Naive thymus-derived CD8-positive, alpha-beta T cell (primary cell): ENCODE measurements at regions not wholly inside any gene's neighbourhood (a gene's known extent, or its start where the extent isn't known, plus 50 kb on each side); places are given as distances from the start of the nearest gene placed in this dataset.
A peak's percentile ranks its signal among the peaks of the same experiment; 100 is the strongest.
"Not testable (repeated sequence)": the region's sequence is repeated elsewhere in the genome, so short reads cannot be mapped to it uniquely, and the experiment has no call there.

ENCODE experiments used
- ATAC-seq, 2 donors: fragments of 150-1000 bp; cut with Tn5 transposase in 1 of 2; sonication (Bioruptor Pico), chemical (Tn5 transposase) in 1 of 2; 1 replicate in 1 of 2; 2 replicates in 1 of 2; pipeline ENCODE4 v1.10.0; 2021; ENCODE audit warnings: mild to moderate bottlenecking in 2 of 2, moderate library complexity in 2 of 2
- POLR2A ChIA-PET: fragments of 350-600 bp; sonication (Branson Sonifier 250); formaldehyde crosslinking; loops from one replicate; lab custom pipeline; 2021; ENCODE audit warnings: antibody characterized with exemption; lab: Charles Lee
- DNase-seq, 10 donors: peaks; one replicate each; pipeline versions ENCODE4 v3.0.0 to v3.0.0-alpha.2; 2020 to 2022
- H3K27ac Mint-ChIP-seq, 10 donors: one replicate each; pipeline ENCODE4 v1.8.0; 2020 to 2022; ENCODE audit warnings: mild to moderate bottlenecking in 10 of 10, mixed read lengths in 10 of 10, moderate library complexity in 4 of 10, inconsistent platforms in 1 of 10
- H3K27me3 Mint-ChIP-seq, 5 donors: one replicate each; pipeline ENCODE4 v1.8.0; 2021 to 2022; ENCODE audit warnings: mixed read lengths in 5 of 5
- H3K36me3 Mint-ChIP-seq, 3 donors: one replicate each; pipeline ENCODE4 v1.8.0; 2020 to 2022; ENCODE audit warnings: mixed read lengths in 3 of 3, mild to moderate bottlenecking in 2 of 3, inconsistent platforms in 1 of 3
- H3K4me1 Mint-ChIP-seq, 4 donors: one replicate each; pipeline ENCODE4 v1.8.0; 2021 to 2022; ENCODE audit warnings: mixed read lengths in 4 of 4
- H3K4me3 Mint-ChIP-seq, 10 donors: one replicate each; pipeline ENCODE4 v1.8.0; 2020 to 2022; ENCODE audit warnings: mild to moderate bottlenecking in 10 of 10, mixed read lengths in 10 of 10, moderate library complexity in 6 of 10, inconsistent platforms in 1 of 10
- H3K9me3 Mint-ChIP-seq, 9 donors: one replicate each; pipeline ENCODE4 v1.8.0; 2020 to 2022; ENCODE audit warnings: mixed read lengths in 9 of 9, mild to moderate bottlenecking in 3 of 9, inconsistent platforms in 1 of 9, moderate library complexity in 1 of 9

- no peaks in the 10 kb centered on the region for H3K36me3 Mint-ChIP-seq
- POLR2A ChIA-PET = no interaction called here
- DNase-seq (no peak), ATAC-seq (no peak)
- no peak overlapping the region for H3K27ac Mint-ChIP-seq
- H3K27me3 Mint-ChIP-seq = no peaks in the 10 kb centered on the region
- no peak overlapping the region for H3K4me3 Mint-ChIP-seq
- H3K4me1 Mint-ChIP-seq = no peaks in the 10 kb centered on the region
- peaks cover 0 to 4% (median 0%) of the 10 kb centered on the region in 9 donors for H3K9me3 Mint-ChIP-seq
Observed at GRCh38 chr21:23612210-23612609, 1995.1 kb downstream of the MRPL39 start.

- DNase-seq = no peak
- Mint-ChIP-seq H3K4me1 (no peaks in the 10 kb centered on the region), H3K9me3 (peaks cover 0 to 10% (median 0%) of the 10 kb centered on the region in 9 donors), H3K27me3 (peaks cover 0 to 6% (median 3%) of the 10 kb centered on the region in 5 donors), H3K4me3 (no peak overlapping the region), H3K36me3 (no peaks in the 10 kb centered on the region), H3K27ac (no peak overlapping the region)
- ATAC-seq = no peak
- POLR2A ChIA-PET = no interaction called here
Observed at GRCh38 chr21:23607782-23608431, 1999.4 kb downstream of the MRPL39 start.

GRCh38 chr21:23601549-23601948 is 2005.7 kb downstream of the MRPL39 start:
- peaks cover 0 to 6% (median 3%) of the 10 kb centered on the region in 5 donors for H3K27me3 Mint-ChIP-seq
- peaks cover 0 to 13% (median 0%) of the 10 kb centered on the region in 9 donors for H3K9me3 Mint-ChIP-seq
- no peak overlapping the region for H3K4me3 Mint-ChIP-seq
- H3K27ac Mint-ChIP-seq = no peak overlapping the region
- H3K36me3 Mint-ChIP-seq = no peaks in the 10 kb centered on the region
- POLR2A ChIA-PET = no interaction called here
- no peaks in the 10 kb centered on the region for H3K4me1 Mint-ChIP-seq
- no peak for DNase-seq
- ATAC-seq = no peak

GRCh38 chr21:23593582-23593981 is 2013.7 kb downstream of the MRPL39 start:
- Mint-ChIP-seq H3K4me1 (no peaks in the 10 kb centered on the region), H3K36me3 (no peaks in the 10 kb centered on the region), H3K9me3 (no peaks in the 10 kb centered on the region), H3K27ac (no peak overlapping the region), H3K27me3 (peaks cover 0 to 13% (median 3%) of the 10 kb centered on the region in 5 donors), H3K4me3 (no peak overlapping the region)
- POLR2A ChIA-PET = no interaction called here
- DNase-seq (no peak), ATAC-seq (no peak)

- Mint-ChIP-seq H3K4me3 (no peak overlapping the region), H3K9me3 (no peaks in the 10 kb centered on the region), H3K27ac (no peak overlapping the region), H3K27me3 (peaks cover 0 to 1% (median 0%) of the 10 kb centered on the region in 5 donors), H3K36me3 (no peaks in the 10 kb centered on the region), H3K4me1 (no peaks in the 10 kb centered on the region)
- POLR2A ChIA-PET = no interaction called here
- no peak for DNase-seq
- ATAC-seq = no peak
Observed at GRCh38 chr21:23585419-23585818, 2021.9 kb downstream of the MRPL39 start.

- H3K36me3 Mint-ChIP-seq = no peaks in the 10 kb centered on the region
- DNase-seq = no peak
- POLR2A ChIA-PET = interaction anchor here (0.6 kb wide), 1 partner anchor 8 kb away, joined by 3 read pairs; no protein-coding TSS in a partner anchor
- H3K27ac Mint-ChIP-seq = peak overlapping the region in 1 of 10 donors; percentile 90
- no peaks in the 10 kb centered on the region for H3K9me3 Mint-ChIP-seq
- no peak overlapping the region for H3K4me3 Mint-ChIP-seq
- H3K4me1 Mint-ChIP-seq = no peaks in the 10 kb centered on the region
- peaks cover 0 to 4% (median 0%) of the 10 kb centered on the region in 5 donors for H3K27me3 Mint-ChIP-seq
- ATAC-seq = no peak
Observed at GRCh38 chr21:23579573-23579972, 2027.7 kb downstream of the MRPL39 start.

GRCh38 chr21:23578027-23578426 is 2029.3 kb downstream of the MRPL39 start:
- Mint-ChIP-seq H3K27me3 (peaks cover 0 to 4% (median 0%) of the 10 kb centered on the region in 5 donors), H3K4me3 (no peak overlapping the region), H3K9me3 (no peaks in the 10 kb centered on the region), H3K27ac (no peak overlapping the region), H3K4me1 (no peaks in the 10 kb centered on the region), H3K36me3 (no peaks in the 10 kb centered on the region)
- ATAC-seq (no peak), DNase-seq (no peak)
- POLR2A ChIA-PET = no interaction called here

- peaks cover 0 to 1% (median 0%) of the 10 kb centered on the region in 5 donors for H3K27me3 Mint-ChIP-seq
- H3K36me3 Mint-ChIP-seq = no peaks in the 10 kb centered on the region
Observed at GRCh38 chr21:23574932-23575331, 2032.3 kb downstream of the MRPL39 start.

GRCh38 chr21:23548924-23549323 is 2058.4 kb downstream of the MRPL39 start:
- ATAC-seq, H3K9me3 Mint-ChIP-seq, H3K36me3 Mint-ChIP-seq, POLR2A ChIA-PET, DNase-seq, H3K4me3 Mint-ChIP-seq, H3K27ac Mint-ChIP-seq, H3K4me1 Mint-ChIP-seq, H3K27me3 Mint-ChIP-seq: not testable (repeated sequence)

More at GRCh38 chr21:23574932-23575331, 2032.3 kb downstream of the MRPL39 start:
- POLR2A ChIA-PET = no interaction called here
- DNase-seq = no peak
- Mint-ChIP-seq H3K27ac (no peak overlapping the region), H3K9me3 (no peaks in the 10 kb centered on the region), H3K4me3 (no peak overlapping the region), H3K4me1 (no peaks in the 10 kb centered on the region)
- ATAC-seq = no peak

- peaks cover 0 to 6% (median 0%) of the 10 kb centered on the region in 5 donors for H3K27me3 Mint-ChIP-seq
- ATAC-seq (no peak), DNase-seq (no peak)
- POLR2A ChIA-PET = no interaction called here
- no peaks in the 10 kb centered on the region for H3K36me3 Mint-ChIP-seq
- no peak overlapping the region for H3K4me3 Mint-ChIP-seq
- H3K27ac Mint-ChIP-seq = no peak overlapping the region
- no peaks in the 10 kb centered on the region for H3K4me1 Mint-ChIP-seq
- peaks cover 0 to 3% (median 0%) of the 10 kb centered on the region in 9 donors for H3K9me3 Mint-ChIP-seq
Observed at GRCh38 chr21:23543333-23543732, 2063.9 kb downstream of the MRPL39 start.

- ATAC-seq = no peak
- Mint-ChIP-seq H3K36me3 (no peaks in the 10 kb centered on the region), H3K27me3 (peaks cover 0 to 6% (median 0%) of the 10 kb centered on the region in 5 donors), H3K9me3 (peaks cover 0 to 3% (median 0%) of the 10 kb centered on the region in 9 donors), H3K27ac (no peak overlapping the region), H3K4me3 (no peak overlapping the region), H3K4me1 (no peaks in the 10 kb centered on the region)
- DNase-seq = no peak
- POLR2A ChIA-PET = no interaction called here
Observed at GRCh38 chr21:23542097-23542496, 2065.2 kb downstream of the MRPL39 start.

GRCh38 chr21:23541571-23541970 is 2065.7 kb downstream of the MRPL39 start:
- ATAC-seq = no peak
- H3K36me3 Mint-ChIP-seq = no peaks in the 10 kb centered on the region
- H3K27ac Mint-ChIP-seq = no peak overlapping the region
- H3K4me3 Mint-ChIP-seq = no peak overlapping the region
- POLR2A ChIA-PET = no interaction called here
- DNase-seq = no peak
- peaks cover 0 to 6% (median 0%) of the 10 kb centered on the region in 5 donors for H3K27me3 Mint-ChIP-seq
- H3K9me3 Mint-ChIP-seq = peaks cover 0 to 3% (median 0%) of the 10 kb centered on the region in 9 donors
- H3K4me1 Mint-ChIP-seq = no peaks in the 10 kb centered on the region

GRCh38 chr21:23534850-23535249 is 2072.4 kb downstream of the MRPL39 start:
- ATAC-seq (no peak), DNase-seq (no peak)
- POLR2A ChIA-PET = no interaction called here
- no peaks in the 10 kb centered on the region for H3K9me3 Mint-ChIP-seq
- H3K4me3 Mint-ChIP-seq = no peak overlapping the region
- peaks cover 0 to 3% (median 0%) of the 10 kb centered on the region in 5 donors for H3K27me3 Mint-ChIP-seq
- no peaks in the 10 kb centered on the region for H3K4me1 Mint-ChIP-seq
- H3K36me3 Mint-ChIP-seq = no peaks in the 10 kb centered on the region
- no peak overlapping the region for H3K27ac Mint-ChIP-seq

- POLR2A ChIA-PET = no interaction called here
- peaks cover 0 to 2% (median 0%) of the 10 kb centered on the region in 9 donors for H3K9me3 Mint-ChIP-seq
- no peaks in the 10 kb centered on the region for H3K27me3 Mint-ChIP-seq
- DNase-seq (no peak), ATAC-seq (no peak)
- H3K4me3 Mint-ChIP-seq = no peak overlapping the region
- H3K36me3 Mint-ChIP-seq = no peaks in the 10 kb centered on the region
- H3K4me1 Mint-ChIP-seq = no peaks in the 10 kb centered on the region
- no peak overlapping the region for H3K27ac Mint-ChIP-seq
Observed at GRCh38 chr21:23531444-23531843, 2075.8 kb downstream of the MRPL39 start.
